Lower leg skin (tissue), 4 donors: ENCODE measurements at regions not wholly inside any gene's neighbourhood (a gene's known extent, or its start where the extent isn't known, plus 50 kb on each side); places are given as distances from the start of the nearest gene placed in this dataset.

Experiments used
- DNase-seq, 2 donors: peaks; one replicate each; pipeline ENCODE4 v3.0.0-alpha.2; 2019; ENCODE audit warnings: low spot score in 2 of 2
- H3K4me3 ChIP-seq: fragments of 200-600 bp; sonication (generic); 2 replicates; pipeline ENCODE4 v1.5.1; 2017; ENCODE audit warnings: mild to moderate bottlenecking, low read depth; ENCODE audit not compliant: poor library complexity, severe bottlenecking
- POLR2A ChIP-seq, 2 donors: fragments of 450-650 bp; IDR thresholded peaks; one replicate each; pipeline ENCODE4 v1.6.1; 2016 to 2017; ENCODE audit warnings: antibody characterized with exemption in 2 of 2, mild to moderate bottlenecking in 1 of 2, moderate library complexity in 1 of 2
- WGBS, 2 donors: methylation state at CpG; one replicate each; pipeline ENCODE4 v1.1.5; 2018; 5-methylcytosine and 5-hydroxymethylcytosine counted together
- intact Hi-C: fragments of 100-400 bp; cut with DNase I; formaldehyde crosslinking; loops from one replicate; pipeline ENCODE4 v1.15.0; 2023; ENCODE audit warnings: low total_unique reads
- TF ChIP-seq, protein P1 (sequence below), 3 donors: fragments of 450-650 bp; IDR thresholded peaks; one replicate each; pipeline ENCODE4 v1.5.1; 2016; ENCODE audit warnings: antibody characterized with exemption in 3 of 3, mild to moderate bottlenecking in 3 of 3, moderate library complexity in 2 of 3

DNA sequence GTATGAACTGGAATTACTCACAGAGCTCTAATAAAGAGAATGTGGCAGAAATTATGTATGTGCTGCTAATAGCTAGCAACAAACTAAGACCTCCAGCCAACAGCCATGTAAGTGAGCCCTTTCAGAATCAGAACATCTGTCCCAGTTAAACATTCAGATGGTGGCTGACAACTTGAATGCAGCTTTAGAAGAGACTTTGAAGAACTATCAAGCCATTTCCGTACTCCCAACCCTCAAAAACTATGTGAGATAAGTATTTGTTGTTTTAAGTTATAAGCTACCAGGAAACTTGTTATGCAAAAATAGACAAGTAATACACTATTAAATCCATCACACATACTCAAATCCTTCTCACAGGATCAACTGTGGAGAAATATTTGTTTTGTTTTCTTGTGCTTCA is 205.2 kb upstream of the EDIL3 start:
- no peak for TF ChIP-seq POLR2A (IDR thresholded peaks at IDR 0.05)
- TF ChIP-seq, protein P1, sequence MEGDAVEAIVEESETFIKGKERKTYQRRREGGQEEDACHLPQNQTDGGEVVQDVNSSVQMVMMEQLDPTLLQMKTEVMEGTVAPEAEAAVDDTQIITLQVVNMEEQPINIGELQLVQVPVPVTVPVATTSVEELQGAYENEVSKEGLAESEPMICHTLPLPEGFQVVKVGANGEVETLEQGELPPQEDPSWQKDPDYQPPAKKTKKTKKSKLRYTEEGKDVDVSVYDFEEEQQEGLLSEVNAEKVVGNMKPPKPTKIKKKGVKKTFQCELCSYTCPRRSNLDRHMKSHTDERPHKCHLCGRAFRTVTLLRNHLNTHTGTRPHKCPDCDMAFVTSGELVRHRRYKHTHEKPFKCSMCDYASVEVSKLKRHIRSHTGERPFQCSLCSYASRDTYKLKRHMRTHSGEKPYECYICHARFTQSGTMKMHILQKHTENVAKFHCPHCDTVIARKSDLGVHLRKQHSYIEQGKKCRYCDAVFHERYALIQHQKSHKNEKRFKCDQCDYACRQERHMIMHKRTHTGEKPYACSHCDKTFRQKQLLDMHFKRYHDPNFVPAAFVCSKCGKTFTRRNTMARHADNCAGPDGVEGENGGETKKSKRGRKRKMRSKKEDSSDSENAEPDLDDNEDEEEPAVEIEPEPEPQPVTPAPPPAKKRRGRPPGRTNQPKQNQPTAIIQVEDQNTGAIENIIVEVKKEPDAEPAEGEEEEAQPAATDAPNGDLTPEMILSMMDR (IDR thresholded peaks at IDR 0.05), result no peak
- H3K4me3 ChIP-seq, result no peak overlapping the region
- WGBS, 2 donors, result 80 to 87% methylated on average over 1 of the region's 1 CpG
- DNase-seq, result no peak
- intact Hi-C loops, result no loop called here

DNA sequence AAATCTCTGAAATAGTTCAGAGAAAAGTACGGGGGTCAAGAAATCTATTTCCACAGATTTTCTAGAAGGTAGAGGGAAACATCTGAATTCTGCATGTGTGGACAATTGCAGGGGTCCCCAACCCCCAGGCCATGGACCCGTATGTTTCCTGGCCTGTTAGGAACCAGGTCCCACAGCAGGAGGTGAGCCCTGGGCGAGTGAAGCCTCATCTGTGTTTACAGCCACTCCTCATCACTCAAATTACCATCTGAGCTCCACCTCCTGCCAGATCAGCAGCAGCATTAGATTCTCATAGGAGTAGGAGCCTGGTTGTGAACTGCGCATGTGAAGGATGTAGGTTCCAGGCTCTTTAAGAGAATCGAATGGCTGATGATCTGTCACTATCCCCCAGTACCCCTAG is 200.5 kb upstream of the EDIL3 start:
- no peak for DNase-seq
- intact Hi-C loops, result no loop called here
- TF ChIP-seq, protein P1 (IDR thresholded peaks at IDR 0.05), result no peak
- TF ChIP-seq POLR2A (IDR thresholded peaks at IDR 0.05), result no peak
- H3K4me3 ChIP-seq, result no peak overlapping the region
- WGBS, 2 donors, result 81 to 91% methylated on average over 5 of the region's 5 CpGs

DNA sequence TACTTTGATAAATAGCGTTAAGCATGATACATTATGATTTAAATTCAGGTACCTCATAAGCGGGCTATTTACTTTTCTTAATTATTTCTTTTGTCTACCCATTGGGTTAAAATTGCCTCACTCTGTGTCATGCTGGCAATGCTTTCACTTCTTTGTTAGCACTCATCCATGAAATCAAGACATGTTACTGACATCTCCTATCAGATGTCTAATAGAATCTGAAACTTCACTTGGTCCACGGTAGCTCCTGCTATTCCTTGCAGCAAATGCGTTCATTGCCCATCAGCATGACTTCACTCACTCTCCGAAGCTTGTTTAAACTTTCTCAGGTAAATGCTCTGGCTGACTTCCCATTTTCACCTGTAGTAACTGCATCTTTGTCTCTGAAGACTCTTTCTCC is 193.5 kb upstream of the EDIL3 start:
- intact Hi-C loops, result no loop called here
- WGBS, 2 donors, result 84 to 89% methylated on average over 5 of the region's 5 CpGs
- DNase-seq, result no peak
- no peak overlapping the region for H3K4me3 ChIP-seq
- no peak for TF ChIP-seq POLR2A (IDR thresholded peaks at IDR 0.05)
- TF ChIP-seq, protein P1 (IDR thresholded peaks at IDR 0.05), result no peak

DNA sequence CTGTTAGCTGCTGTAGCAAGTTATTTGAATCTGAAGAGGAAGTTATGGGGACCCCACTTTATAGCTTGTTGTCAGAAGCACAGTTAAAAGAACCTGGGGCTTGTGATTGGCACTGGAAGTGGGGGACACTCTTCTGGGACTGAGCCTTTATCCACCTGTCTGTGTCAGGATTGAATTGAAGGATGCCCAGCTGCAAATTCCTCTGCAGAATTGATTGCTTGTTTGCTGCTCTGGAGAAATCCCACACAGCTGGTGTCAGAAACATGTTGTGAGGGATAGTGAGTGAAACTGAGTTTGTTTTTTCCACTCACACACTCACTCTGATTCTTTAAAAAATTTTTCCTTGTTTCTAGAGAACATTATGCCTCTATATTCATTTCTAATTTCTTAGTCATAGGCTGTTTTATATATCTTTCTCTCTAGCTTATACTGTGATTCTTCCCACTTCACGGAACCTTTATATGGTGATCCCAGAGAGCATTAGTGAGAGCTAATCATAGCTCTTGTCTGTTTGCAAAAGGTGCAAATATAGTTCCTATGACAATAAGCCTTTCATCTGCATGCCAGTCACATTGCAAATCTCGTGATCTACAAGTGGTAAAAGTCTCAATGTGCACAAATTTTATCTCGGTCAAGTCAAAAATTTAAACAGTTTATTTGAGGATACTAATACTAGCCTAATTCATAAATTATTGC is 188.5 kb upstream of the EDIL3 start:
- DNase-seq, result no peak

DNA sequence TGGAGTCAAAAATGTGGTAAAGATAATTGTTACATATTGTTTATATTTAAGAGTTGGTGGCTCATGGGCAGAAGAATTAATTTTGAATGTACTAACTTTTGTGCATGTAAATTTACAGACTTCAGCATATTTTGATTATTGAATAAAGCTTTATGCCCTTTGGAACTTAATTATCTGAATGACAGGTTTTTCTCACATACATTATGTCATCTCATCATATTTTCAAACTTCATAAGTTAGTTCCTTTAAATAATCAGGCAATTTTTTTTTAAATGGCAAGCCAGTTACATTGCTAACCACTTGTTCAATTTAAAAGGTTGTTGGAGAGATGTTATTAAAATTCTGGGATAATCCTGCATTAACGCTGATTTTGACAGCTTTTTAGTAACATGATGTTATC is 184.6 kb upstream of the EDIL3 start:
- 92 to 94% methylated on average over 1 of the region's 1 CpG for WGBS, 2 donors
- intact Hi-C loops, result no loop called here
- no peak for DNase-seq
- TF ChIP-seq, protein P1 (IDR thresholded peaks at IDR 0.05), result no peak
- no peak for TF ChIP-seq POLR2A (IDR thresholded peaks at IDR 0.05)
- no peak overlapping the region for H3K4me3 ChIP-seq

More for the DNA sequence above, 188.5 kb upstream of the EDIL3 start:
- no peak overlapping the region for H3K4me3 ChIP-seq
- TF ChIP-seq, protein P1 (IDR thresholded peaks at IDR 0.05), result no peak
- intact Hi-C loops, result no loop called here
- 90 to 91% methylated on average over 3 of the region's 3 CpGs for WGBS, 2 donors

DNA sequence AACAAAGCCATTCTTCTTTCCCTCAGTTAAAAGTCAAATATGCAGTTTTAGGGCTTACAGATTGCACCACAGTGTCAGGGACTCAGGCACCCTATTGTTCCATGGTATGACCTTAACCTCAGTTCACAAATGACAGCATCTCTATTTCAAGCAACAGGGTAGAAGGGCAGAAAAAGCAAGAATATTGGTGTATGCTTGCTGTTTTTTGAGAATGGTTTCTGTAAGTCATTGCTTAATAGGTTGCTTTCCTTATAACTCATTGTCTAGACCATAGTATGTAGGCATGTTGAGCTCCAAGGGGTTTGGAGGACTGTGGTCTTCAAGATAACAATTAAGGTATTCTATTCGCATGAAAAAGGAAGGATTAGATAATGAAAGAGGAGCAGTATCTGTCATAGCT is 183.5 kb upstream of the EDIL3 start:
- no peak for TF ChIP-seq POLR2A (IDR thresholded peaks at IDR 0.05)
- TF ChIP-seq, protein P1 (IDR thresholded peaks at IDR 0.05), result no peak
- DNase-seq, result no peak
- H3K4me3 ChIP-seq, result no peak overlapping the region
- intact Hi-C loops, result no loop called here
- 78 to 79% methylated on average over 1 of the region's 1 CpG for whole genome bisulfite sequencing, 2 donors
